HEK293 (cell line): ENCODE measurements at regions not wholly inside any gene's neighbourhood (a gene's known extent, or its start where the extent isn't known, plus 50 kb on each side); places are given as distances from the start of the nearest gene placed in this dataset.

Experiments
- CTCF ChIA-PET: fragments of 350-600 bp; formaldehyde crosslinking; extraction: SDS; loops from one replicate; lab custom pipeline; 2021; ENCODE audit warnings: antibody characterized with exemption; lab: Yijun Ruan, JAX
- POLR2A ChIA-PET: fragments of 300-600 bp; formaldehyde crosslinking; extraction: SDS; loops from one replicate; lab custom pipeline; 2020; ENCODE audit warnings: antibody characterized with exemption, inconsistent platforms; lab: Yijun Ruan, JAX
- H3K27ac ChIP-seq: fragments of 200-500 bp; sonication (Bioruptor generic); 2 replicates; pipeline ENCODE4 v1.5.1; 2014; ENCODE audit warnings: low read depth, low read length, control low read depth, inconsistent platforms; ENCODE audit errors: extremely low read depth
- H3K36me3 ChIP-seq, 2 experiments: fragments of 200-500 bp in 1 of 2; sonication (Bioruptor generic) in 1 of 2; 1 replicate in 1 of 2; 2 replicates in 1 of 2; pipeline ENCODE4 v1.5.1; 2014 to 2017; ENCODE audit warnings: inconsistent platforms in 2 of 2, low read length in 2 of 2; ENCODE audit not compliant: control insufficient read depth in 2 of 2, insufficient read depth in 1 of 2
- H3K4me1 ChIP-seq: fragments of 200-500 bp; sonication (Bioruptor generic); 2 replicates; pipeline ENCODE4 v1.5.1; 2014; ENCODE audit warnings: mild to moderate bottlenecking, low read length, inconsistent platforms; ENCODE audit not compliant: control insufficient read depth, insufficient read depth
- H3K4me3 ChIP-seq: 2 replicates; pipeline ENCODE4 v1.5.1; 2011; ENCODE audit warnings: low read depth, mild to moderate bottlenecking, control low read depth, low read length, moderate library complexity
- H3K9me3 ChIP-seq: fragments of 200-500 bp; sonication (Bioruptor generic); 2 replicates; pipeline ENCODE4 v1.5.1; 2014; ENCODE audit warnings: low read depth, low read length, inconsistent platforms; ENCODE audit not compliant: control insufficient read depth, insufficient read depth
- FEZF1 ChIP-seq: fragments of 450-650 bp; formaldehyde crosslinking; IDR thresholded peaks from 2 replicates; pipeline ENCODE4 v1.5.1; 2016; ENCODE audit warnings: missing biosample characterization, missing genetic modification characterization
- KLF9 ChIP-seq: fragments of 450-650 bp; formaldehyde crosslinking; IDR thresholded peaks from 2 replicates; pipeline ENCODE4 v1.5.1; 2016; ENCODE audit warnings: missing biosample characterization, missing genetic modification characterization, low read depth
- MYNN ChIP-seq: fragments of 450-650 bp; formaldehyde crosslinking; IDR thresholded peaks from 2 replicates; pipeline ENCODE4 v1.5.1; 2016; ENCODE audit warnings: missing biosample characterization, missing genetic modification characterization, borderline replicate concordance
- TCF7L2 ChIP-seq: IDR thresholded peaks from 2 replicates; pipeline ENCODE4 v1.6.1; 2011; ENCODE audit warnings: low read depth, mild to moderate bottlenecking, inconsistent platforms, low read length, moderate library complexity, borderline replicate concordance
- TRIM28 ChIP-seq: IDR thresholded peaks from 2 replicates; pipeline ENCODE4 v1.6.1; 2011; ENCODE audit warnings: low read length, control low read depth, borderline replicate concordance
- ZBTB7A ChIP-seq: fragments of 450-650 bp; formaldehyde crosslinking; IDR thresholded peaks from 2 replicates; pipeline ENCODE4 v1.5.1; 2016; ENCODE audit warnings: low read depth, missing biosample characterization, missing genetic modification characterization
- ZNF114 ChIP-seq: fragments of 450-650 bp; formaldehyde crosslinking; IDR thresholded peaks from 2 replicates; pipeline ENCODE4 v1.5.0; 2017; ENCODE audit warnings: missing biosample characterization, missing genetic modification characterization
- ZNF302 ChIP-seq: fragments of 450-650 bp; formaldehyde crosslinking; IDR thresholded peaks from 2 replicates; pipeline ENCODE4 v1.5.1; 2016; ENCODE audit warnings: missing biosample characterization, missing genetic modification characterization, low read depth
- ZNF311 ChIP-seq: fragments of 450-650 bp; formaldehyde crosslinking; IDR thresholded peaks from 2 replicates; pipeline ENCODE4 v1.5.1; 2017; ENCODE audit warnings: missing biosample characterization, missing genetic modification characterization, borderline replicate concordance
- ZNF341 ChIP-seq: fragments of 450-650 bp; formaldehyde crosslinking; IDR thresholded peaks from 2 replicates; pipeline ENCODE4; 2016; ENCODE audit warnings: low read depth, missing biosample characterization, missing genetic modification characterization
- ZNF366 ChIP-seq: fragments of 450-650 bp; formaldehyde crosslinking; conservative IDR thresholded peaks from 2 replicates; pipeline ENCODE4 v1.5.1; 2016; ENCODE audit warnings: missing biosample characterization, missing genetic modification characterization
- ZNF48 ChIP-seq: fragments of 450-650 bp; formaldehyde crosslinking; IDR thresholded peaks from 2 replicates; pipeline ENCODE4 v1.5.1; 2016; ENCODE audit warnings: missing biosample characterization, missing genetic modification characterization
- ZNF529 ChIP-seq: fragments of 450-650 bp; formaldehyde crosslinking; IDR thresholded peaks from 2 replicates; pipeline ENCODE4 v1.5.1; 2017; ENCODE audit warnings: missing genetic modification characterization, missing biosample characterization; ENCODE audit not compliant: insufficient replicate concordance
- ZNF530 ChIP-seq: fragments of 450-650 bp; formaldehyde crosslinking; IDR thresholded peaks from 2 replicates; pipeline ENCODE4 v1.5.1; 2016; ENCODE audit warnings: low read depth, missing biosample characterization, missing genetic modification characterization
- ZNF571 ChIP-seq: fragments of 450-650 bp; formaldehyde crosslinking; IDR thresholded peaks from 2 replicates; pipeline ENCODE4 v1.5.0; 2017; ENCODE audit warnings: missing biosample characterization, missing genetic modification characterization
- ZNF596 ChIP-seq: fragments of 450-650 bp; IDR thresholded peaks from 2 replicates; pipeline ENCODE4 v1.5.0; 2018; ENCODE audit warnings: missing biosample characterization, mild to moderate bottlenecking, missing genetic modification characterization, moderate library complexity
- ZNF621 ChIP-seq: fragments of 450-650 bp; formaldehyde crosslinking; IDR thresholded peaks from 2 replicates; pipeline ENCODE4 v1.5.1; 2017; ENCODE audit warnings: missing biosample characterization, missing genetic modification characterization
- ZNF785 ChIP-seq: fragments of 450-650 bp; formaldehyde crosslinking; IDR thresholded peaks from 2 replicates; pipeline ENCODE4 v1.5.1; 2016; ENCODE audit warnings: missing biosample characterization, missing genetic modification characterization
- ZNF791 ChIP-seq: fragments of 450-650 bp; formaldehyde crosslinking; IDR thresholded peaks from 2 replicates; pipeline ENCODE4 v1.5.1; 2016; ENCODE audit warnings: missing biosample characterization, missing genetic modification characterization
- ZNF830 ChIP-seq: fragments of 450-650 bp; IDR thresholded peaks from 2 replicates; pipeline ENCODE4 v1.5.0; 2018; ENCODE audit warnings: missing biosample characterization, missing genetic modification characterization, low read depth, mild to moderate bottlenecking, moderate library complexity
- TF ChIP-seq, protein P1 (sequence below): fragments of 450-650 bp; formaldehyde crosslinking; IDR thresholded peaks from 2 replicates; pipeline ENCODE4 v1.5.1; 2016; ENCODE audit warnings: missing biosample characterization, missing genetic modification characterization, borderline replicate concordance
- TF ChIP-seq, protein P2 (sequence below): fragments of 450-650 bp; formaldehyde crosslinking; optimal IDR thresholded peaks from 2 replicates; pipeline ENCODE3; 2016; ENCODE audit warnings: missing biosample characterization, mild to moderate bottlenecking, missing genetic modification characterization

DNA sequence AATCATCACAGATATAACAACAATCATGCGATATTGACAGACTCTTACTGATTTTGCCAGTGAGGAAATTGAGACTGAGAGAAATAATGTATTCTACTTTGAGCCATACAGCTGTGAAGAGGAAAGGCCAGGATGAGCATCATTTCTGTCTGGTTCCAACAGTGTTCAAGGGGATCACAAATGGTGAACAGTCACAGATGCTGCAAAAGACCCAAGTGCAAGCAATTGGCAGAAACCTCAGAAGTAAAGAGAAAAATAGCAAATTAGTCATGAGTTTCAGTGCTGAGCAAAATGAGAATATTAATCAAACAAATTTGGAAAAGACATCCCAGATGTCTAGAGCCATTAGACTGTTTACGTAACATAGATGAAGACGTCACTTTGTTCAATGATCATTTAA lies 114.1 kb downstream of the RAB38 start:
- ChIA-PET POLR2A (no interaction called here), CTCF (no interaction called here)

DNA sequence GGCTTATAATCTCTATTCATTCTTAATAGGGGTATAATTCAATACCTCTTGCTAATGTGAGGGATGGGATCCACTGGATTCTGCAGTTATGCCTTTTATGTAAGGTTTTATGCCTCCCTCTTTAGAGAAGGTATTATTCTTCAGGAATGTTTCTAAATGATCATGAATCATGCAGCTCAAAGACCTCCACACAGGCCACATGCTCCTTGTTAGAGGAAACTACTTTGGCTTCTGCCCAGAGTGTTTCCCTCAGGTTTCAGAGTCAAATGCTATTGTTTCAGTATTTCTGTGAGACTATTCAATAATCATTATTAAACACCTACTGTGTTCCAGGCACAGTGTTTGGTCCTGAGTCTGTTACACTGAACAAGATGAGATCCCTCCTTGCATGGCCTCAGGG lies 115.9 kb downstream of the RAB38 start:
- Histone ChIP-seq H3K4me3 (no peak overlapping the region), H3K9me3 (no peaks in the 10 kb centered on the region), H3K4me1 (no peaks in the 10 kb centered on the region), H3K27ac (no peak overlapping the region), H3K36me3 (no peaks in the 10 kb centered on the region)
- CTCF ChIA-PET: no interaction called here
- POLR2A ChIA-PET: no interaction called here
- TF ChIP-seq ZNF366 (tag by site-specific recombination) (no peak), ZBTB7A (tag by site-specific recombination) (no peak), KLF9 (tag by site-specific recombination) (no peak)
- TF ChIP-seq, protein P1, sequence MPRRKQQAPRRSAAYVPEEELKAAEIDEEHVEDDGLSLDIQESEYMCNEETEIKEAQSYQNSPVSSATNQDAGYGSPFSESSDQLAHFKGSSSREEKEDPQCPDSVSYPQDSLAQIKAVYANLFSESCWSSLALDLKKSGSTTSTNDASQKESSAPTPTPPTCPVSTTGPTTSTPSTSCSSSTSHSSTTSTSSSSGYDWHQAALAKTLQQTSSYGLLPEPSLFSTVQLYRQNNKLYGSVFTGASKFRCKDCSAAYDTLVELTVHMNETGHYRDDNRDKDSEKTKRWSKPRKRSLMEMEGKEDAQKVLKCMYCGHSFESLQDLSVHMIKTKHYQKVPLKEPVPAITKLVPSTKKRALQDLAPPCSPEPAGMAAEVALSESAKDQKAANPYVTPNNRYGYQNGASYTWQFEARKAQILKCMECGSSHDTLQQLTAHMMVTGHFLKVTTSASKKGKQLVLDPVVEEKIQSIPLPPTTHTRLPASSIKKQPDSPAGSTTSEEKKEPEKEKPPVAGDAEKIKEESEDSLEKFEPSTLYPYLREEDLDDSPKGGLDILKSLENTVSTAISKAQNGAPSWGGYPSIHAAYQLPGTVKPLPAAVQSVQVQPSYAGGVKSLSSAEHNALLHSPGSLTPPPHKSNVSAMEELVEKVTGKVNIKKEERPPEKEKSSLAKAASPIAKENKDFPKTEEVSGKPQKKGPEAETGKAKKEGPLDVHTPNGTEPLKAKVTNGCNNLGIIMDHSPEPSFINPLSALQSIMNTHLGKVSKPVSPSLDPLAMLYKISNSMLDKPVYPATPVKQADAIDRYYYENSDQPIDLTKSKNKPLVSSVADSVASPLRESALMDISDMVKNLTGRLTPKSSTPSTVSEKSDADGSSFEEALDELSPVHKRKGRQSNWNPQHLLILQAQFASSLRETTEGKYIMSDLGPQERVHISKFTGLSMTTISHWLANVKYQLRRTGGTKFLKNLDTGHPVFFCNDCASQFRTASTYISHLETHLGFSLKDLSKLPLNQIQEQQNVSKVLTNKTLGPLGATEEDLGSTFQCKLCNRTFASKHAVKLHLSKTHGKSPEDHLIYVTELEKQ: no peak

More for the DNA sequence above, 114.1 kb downstream of the RAB38 start:
- no peaks in the 10 kb centered on the region for H3K4me1 ChIP-seq
- H3K4me3 ChIP-seq: no peak overlapping the region
- TF ChIP-seq TCF7L2 (no peak), ZNF48 (tag by site-specific recombination) (no peak), ZNF114 (no peak), ZNF530 (no peak), ZNF341 (tag by site-specific recombination) (no peak), FEZF1 (tag by site-specific recombination) (no peak)
- H3K36me3 ChIP-seq: no peaks in the 10 kb centered on the region
- no peak overlapping the region for H3K27ac ChIP-seq
- no peaks in the 10 kb centered on the region for H3K9me3 ChIP-seq

DNA sequence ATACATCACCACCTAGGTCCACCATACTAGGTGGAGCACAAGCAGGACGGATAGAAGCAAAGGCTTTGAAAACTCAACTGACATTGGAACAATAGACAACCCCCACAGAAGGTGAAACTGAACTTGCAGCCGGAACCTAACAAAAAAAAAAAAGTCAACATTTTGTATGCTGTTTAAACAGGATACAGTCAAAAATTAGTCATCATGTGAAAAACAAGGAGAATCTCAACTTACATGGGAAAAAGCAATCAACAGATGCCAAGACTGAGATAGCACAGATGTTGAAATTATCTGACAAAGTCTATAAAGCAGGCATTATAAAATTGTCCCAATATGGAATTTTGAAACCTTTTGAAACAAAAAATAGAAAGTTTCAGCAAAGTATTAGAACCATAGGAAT lies 123.8 kb downstream of the RAB38 start:
- no peak overlapping the region for H3K27ac ChIP-seq
- TF ChIP-seq MYNN (no peak), ZNF366 (tag by site-specific recombination) (no peak), ZNF785 (tag by site-specific recombination) (no peak), ZNF596 (tag by site-specific recombination) (no peak), ZNF529 (no peak), ZNF791 (tag by site-specific recombination) (no peak), TRIM28 (no peak), ZNF302 (tag by site-specific recombination) (no peak), ZNF311 (tag by site-specific recombination) (no peak), ZNF571 (no peak), ZNF621 (tag by site-specific recombination) (no peak), ZNF830 (no peak)
- TF ChIP-seq, protein P2, sequence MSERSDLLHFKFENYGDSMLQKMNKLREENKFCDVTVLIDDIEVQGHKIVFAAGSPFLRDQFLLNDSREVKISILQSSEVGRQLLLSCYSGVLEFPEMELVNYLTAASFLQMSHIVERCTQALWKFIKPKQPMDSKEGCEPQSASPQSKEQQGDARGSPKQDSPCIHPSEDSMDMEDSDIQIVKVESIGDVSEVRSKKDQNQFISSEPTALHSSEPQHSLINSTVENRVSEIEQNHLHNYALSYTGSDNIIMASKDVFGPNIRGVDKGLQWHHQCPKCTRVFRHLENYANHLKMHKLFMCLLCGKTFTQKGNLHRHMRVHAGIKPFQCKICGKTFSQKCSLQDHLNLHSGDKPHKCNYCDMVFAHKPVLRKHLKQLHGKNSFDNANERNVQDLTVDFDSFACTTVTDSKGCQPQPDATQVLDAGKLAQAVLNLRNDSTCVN (tag by site-specific recombination): no peak
- TF ChIP-seq, all 188 proteins: peak for 0
- Histone ChIP-seq H3K4me1 (no peaks in the 10 kb centered on the region), H3K4me3 (no peak overlapping the region), H3K9me3 (no peaks in the 10 kb centered on the region), H3K36me3 (no peaks in the 10 kb centered on the region)
- POLR2A ChIA-PET: no interaction called here
- CTCF ChIA-PET: interaction anchor here (0.7 kb wide), 1 partner anchor 466 kb away, joined by 4 read pairs; no protein-coding TSS in a partner anchor
